HCT116 (cell line): ENCODE measurements at regions not wholly inside any gene's neighbourhood (a gene's known extent, or its start where the extent isn't known, plus 50 kb on each side); places are given as distances from the start of the nearest gene placed in this dataset.

ENCODE experiments used
- ATF3 ChIP-seq: IDR thresholded peaks from 2 replicates; pipeline ENCODE4 v1.6.1; 2012
- CBX3 ChIP-seq: IDR thresholded peaks from 2 replicates; pipeline ENCODE4 v1.6.1; 2012; ENCODE audit warnings: low read depth
- CEBPB ChIP-seq: IDR thresholded peaks from 2 replicates; pipeline ENCODE4 v1.6.1; 2012; ENCODE audit warnings: low read depth
- CTCF ChIP-seq, 3 experiments: fragments of 200-600 bp in 1 of 3; sonication (generic) in 1 of 3; IDR thresholded peaks in 2 of 3; conservative IDR thresholded peaks in 1 of 3; 2 replicates each; pipeline ENCODE4 v1.5.1; 2012 to 2017; ENCODE audit warnings: low read depth in 2 of 3, low read length in 2 of 3, antibody characterized with exemption in 1 of 3, borderline replicate concordance in 1 of 3, control low read depth in 1 of 3, mild to moderate bottlenecking in 1 of 3, mixed read lengths in 1 of 3, mixed run types in 1 of 3, moderate library complexity in 1 of 3; ENCODE audit not compliant: insufficient read depth in 1 of 3
- EZH2 ChIP-seq: fragments of 200-600 bp; sonication (generic); IDR thresholded peaks from 2 replicates; pipeline ENCODE4 v1.6.1; 2017; ENCODE audit warnings: antibody characterized with exemption, mixed run types
- EZH2phosphoT487 ChIP-seq: fragments of 200-600 bp; IDR thresholded peaks from 2 replicates; pipeline ENCODE4 v1.6.1; 2018; ENCODE audit warnings: antibody characterized with exemption, borderline replicate concordance
- POLR2A ChIP-seq: IDR thresholded peaks from 2 replicates; pipeline ENCODE4 v1.7.0; 2011; ENCODE audit warnings: borderline replicate concordance; ENCODE audit not compliant: insufficient read depth, insufficient read length; ENCODE audit errors: extremely low read depth
- POLR2AphosphoS5 ChIP-seq: IDR thresholded peaks from 2 replicates; pipeline ENCODE4 v1.6.1; 2011; ENCODE audit warnings: mild to moderate bottlenecking, low read depth, low read length, moderate library complexity
- RAD21 ChIP-seq: IDR thresholded peaks from 2 replicates; pipeline ENCODE4 v1.6.1; 2012; ENCODE audit warnings: low read depth, mild to moderate bottlenecking
- REST ChIP-seq: IDR thresholded peaks from 2 replicates; pipeline ENCODE4 v1.6.1; 2012; ENCODE audit warnings: low read depth
- SIN3A ChIP-seq: IDR thresholded peaks from 2 replicates; pipeline ENCODE4 v1.6.1; 2012; ENCODE audit warnings: low read depth
- SRF ChIP-seq: IDR thresholded peaks from 2 replicates; pipeline ENCODE4 v1.6.1; 2012; ENCODE audit warnings: low read depth
- YY1 ChIP-seq: IDR thresholded peaks from 2 replicates; pipeline ENCODE4 v1.6.1; 2011; ENCODE audit warnings: low read length, low read depth, moderate library complexity, mild to moderate bottlenecking; ENCODE audit not compliant: insufficient replicate concordance; ENCODE audit errors: extremely low read depth
- ZBTB33 ChIP-seq: IDR thresholded peaks from 2 replicates; pipeline ENCODE4 v1.6.1; 2011; ENCODE audit warnings: mild to moderate bottlenecking, low read length, moderate library complexity; ENCODE audit not compliant: insufficient replicate concordance; ENCODE audit errors: extremely low read depth

DNA sequence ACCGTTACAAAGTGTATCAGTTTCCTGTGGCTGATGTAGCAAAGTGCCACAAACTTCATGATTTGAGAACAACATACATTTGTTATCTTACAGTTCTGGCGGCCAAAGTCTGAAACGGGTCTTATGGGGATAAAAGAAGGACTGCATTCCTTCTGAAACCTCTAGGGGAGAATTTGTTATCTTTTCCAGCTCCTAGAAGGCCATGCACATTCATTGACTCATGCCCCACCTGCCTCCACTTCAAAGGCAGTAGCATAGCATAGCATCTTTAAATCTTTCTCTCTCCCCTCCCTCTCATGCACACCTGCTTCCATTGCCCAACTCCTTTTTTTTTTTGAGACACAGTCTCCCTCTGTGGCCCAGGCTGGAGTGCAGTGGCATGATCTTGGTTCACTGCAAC, 190.7 kb upstream of the DYNLRB2 start:
- TF ChIP-seq POLR2AphosphoS5 (no peak), CTCF (IDR thresholded peaks at IDR 0.05 in 2 of 3, conservative IDR thresholded peaks at IDR 0.05 in 1 of 3; ENCODE audit: borderline replicate concordance in 1 of 3, insufficient read depth in 1 of 3, low read depth in 2 of 3, low read length in 2 of 3) (no peak), ATF3 (no peak), POLR2A (no peak), CEBPB (no peak), REST (no peak), SRF (no peak), EZH2 (no peak), RAD21 (no peak), EZH2phosphoT487 (no peak), ZBTB33 (no peak), YY1 (no peak), CBX3 (no peak), SIN3A (no peak)
